Central memory CD8-positive, alpha-beta T cell (primary cell): ENCODE measurements at regions not wholly inside any gene's neighbourhood (a gene's known extent, or its start where the extent isn't known, plus 50 kb on each side); places are given as distances from the start of the nearest gene placed in this dataset.
"Not testable (repeated sequence)": the region's sequence is repeated elsewhere in the genome, so short reads cannot be mapped to it uniquely, and the experiment has no call there.

Experiments
- ATAC-seq: fragments of 150-1000 bp; cut with Tn5 transposase; replicated peaks from 2 replicates; pipeline ENCODE4 v1.10.0; 2022; ENCODE audit warnings: mild to moderate bottlenecking, moderate FRiP score, moderate number of reproducible peaks; ENCODE audit not compliant: poor library complexity, severe bottlenecking; ENCODE audit errors: extremely low read depth
- DNase-seq, 2 donors: peaks; one replicate each; pipeline ENCODE4 v3.0.0; 2021; ENCODE audit warnings: low spot score in 2 of 2
- H3K27ac Mint-ChIP-seq: one replicate; pipeline ENCODE4 v1.8.0; 2022; ENCODE audit warnings: low read depth, mild to moderate bottlenecking, moderate library complexity, mixed read lengths
- H3K27me3 Mint-ChIP-seq: one replicate; pipeline ENCODE4 v1.8.0; 2022; ENCODE audit warnings: mixed read lengths
- H3K36me3 Mint-ChIP-seq: one replicate; pipeline ENCODE4 v1.8.0; 2022; ENCODE audit warnings: mild to moderate bottlenecking, moderate library complexity, mixed read lengths; ENCODE audit not compliant: insufficient read depth
- H3K4me1 Mint-ChIP-seq: one replicate; pipeline ENCODE4 v1.8.0; 2022; ENCODE audit warnings: mixed read lengths
- H3K4me3 Mint-ChIP-seq: one replicate; pipeline ENCODE4 v1.8.0; 2022; ENCODE audit warnings: mild to moderate bottlenecking, moderate library complexity, mixed read lengths
- H3K9me3 Mint-ChIP-seq: one replicate; pipeline ENCODE4 v1.8.0; 2022; ENCODE audit warnings: mixed read lengths

DNA sequence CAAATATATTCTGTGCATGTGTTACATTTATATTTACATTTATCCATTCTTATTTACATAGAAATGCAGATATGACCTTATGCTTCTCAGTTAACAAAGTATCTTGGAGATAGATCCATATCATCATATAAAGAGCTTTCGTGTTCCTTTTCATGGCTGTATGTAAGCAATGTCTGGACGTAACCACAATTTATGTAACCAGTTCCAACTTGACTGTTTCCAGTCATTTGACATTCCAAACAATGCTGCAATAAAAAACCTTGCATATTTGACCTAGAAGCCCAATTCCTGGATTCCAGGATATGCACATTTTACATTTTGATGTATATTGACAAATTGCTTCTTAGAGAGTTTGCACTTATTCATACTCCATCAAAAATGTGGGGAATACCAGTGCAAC lies 113.7 kb upstream of the F13A1 start:
- no peak overlapping the region for H3K4me3 Mint-ChIP-seq

DNA sequence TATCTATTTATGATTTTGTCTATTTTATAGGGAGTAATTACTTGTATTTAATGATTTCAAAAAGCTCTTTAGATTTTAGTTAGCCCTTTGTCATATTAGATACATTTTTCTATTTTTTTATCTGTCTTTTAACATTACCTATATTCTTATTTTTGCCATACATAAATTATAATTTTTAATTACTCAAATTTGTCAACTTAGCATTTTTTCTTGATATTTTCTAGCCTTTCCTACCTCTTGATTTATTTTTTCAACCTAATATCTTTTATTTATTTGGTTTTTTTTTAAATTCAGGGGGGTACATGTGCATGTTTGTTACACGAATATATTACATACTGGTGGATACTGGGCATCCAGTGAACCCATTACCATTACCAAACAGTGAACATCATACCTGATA lies 114.3 kb upstream of the F13A1 start:
- no peak overlapping the region for H3K4me3 Mint-ChIP-seq
- DNase-seq (no peak), ATAC-seq (no peak)
- H3K27ac Mint-ChIP-seq, result no peak overlapping the region
- H3K36me3 Mint-ChIP-seq, result no peaks in the 10 kb centered on the region
- peaks cover 9% of the 10 kb centered on the region for H3K9me3 Mint-ChIP-seq
- peaks cover 33% of the 10 kb centered on the region for H3K27me3 Mint-ChIP-seq
- H3K4me1 Mint-ChIP-seq, result no peaks in the 10 kb centered on the region

More for the DNA sequence above, 113.7 kb upstream of the F13A1 start:
- Mint-ChIP-seq H3K9me3 (peaks cover 11% of the 10 kb centered on the region), H3K27me3 (peaks cover 33% of the 10 kb centered on the region), H3K27ac (no peak overlapping the region), H3K4me1 (no peaks in the 10 kb centered on the region), H3K36me3 (no peaks in the 10 kb centered on the region)
- ATAC-seq (no peak), DNase-seq (no peak)

- Mint-ChIP-seq H3K36me3 (no peaks in the 10 kb centered on the region), H3K4me3 (no peak overlapping the region), H3K27ac (no peak overlapping the region), H3K9me3 (peaks cover 5% of the 10 kb centered on the region), H3K4me1 (no peaks in the 10 kb centered on the region), H3K27me3 (peaks cover 33% of the 10 kb centered on the region)
- ATAC-seq (no peak), DNase-seq (no peak)
Observed at GRCh38 chr6:6436366-6436765, 115.9 kb upstream of the F13A1 start.

DNA sequence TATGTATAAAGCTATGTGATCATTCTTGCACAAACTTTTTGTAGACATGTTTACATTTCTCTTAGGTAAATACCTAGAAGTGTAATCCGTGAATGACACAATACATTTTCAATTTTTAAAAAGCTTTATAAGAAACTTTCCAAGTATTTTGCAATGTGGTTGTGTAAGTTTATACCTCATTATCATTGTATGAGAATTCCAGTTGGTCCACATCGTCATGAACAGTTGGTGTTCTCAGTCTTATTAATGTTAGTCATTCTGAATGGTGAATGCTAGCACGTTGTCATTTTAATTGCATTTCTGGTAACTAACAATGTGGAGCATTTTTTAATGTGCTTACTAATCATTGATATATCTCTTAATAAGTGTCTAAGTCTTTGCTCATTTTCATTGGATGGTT lies 116.5 kb upstream of the F13A1 start:
- Mint-ChIP-seq H3K27me3 (peaks cover 33% of the 10 kb centered on the region), H3K4me3 (no peak overlapping the region), H3K4me1 (no peaks in the 10 kb centered on the region), H3K36me3 (no peaks in the 10 kb centered on the region), H3K27ac (no peak overlapping the region), H3K9me3 (peaks cover 5% of the 10 kb centered on the region)
- ATAC-seq (no peak), DNase-seq (no peak)

DNA sequence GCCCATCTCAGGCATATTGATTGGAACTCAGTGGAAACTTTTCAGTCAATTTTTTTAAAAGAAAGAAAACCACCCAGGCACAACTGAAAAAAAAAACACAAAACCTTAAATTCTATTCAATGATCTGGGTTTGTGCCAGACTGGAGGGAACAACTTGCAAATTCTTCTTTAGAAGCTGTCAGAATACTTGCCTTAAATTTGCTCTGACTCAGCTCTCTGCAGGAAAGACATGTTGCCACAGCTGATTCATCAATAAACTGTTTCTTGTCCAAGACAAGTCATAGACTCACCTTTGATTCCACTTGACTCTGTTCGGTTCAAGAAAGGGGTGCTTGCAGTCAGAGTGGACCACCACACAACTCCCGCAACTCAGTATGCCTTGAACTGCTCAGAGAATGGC lies 117.8 kb upstream of the F13A1 start:
- ATAC-seq (no peak), DNase-seq (no peak)
- peaks cover 33% of the 10 kb centered on the region for H3K27me3 Mint-ChIP-seq
- peaks cover 5% of the 10 kb centered on the region for H3K9me3 Mint-ChIP-seq
- no peaks in the 10 kb centered on the region for H3K4me1 Mint-ChIP-seq
- H3K36me3 Mint-ChIP-seq, result no peaks in the 10 kb centered on the region
- no peak overlapping the region for H3K27ac Mint-ChIP-seq
- no peak overlapping the region for H3K4me3 Mint-ChIP-seq

GRCh38 chr6:6439778-6440177 lies 119.3 kb upstream of the F13A1 start:
- H3K4me3 Mint-ChIP-seq, result no peak overlapping the region
- H3K36me3 Mint-ChIP-seq, result no peaks in the 10 kb centered on the region
- peaks cover 33% of the 10 kb centered on the region for H3K27me3 Mint-ChIP-seq
- DNase-seq (no peak), ATAC-seq (no peak)
- H3K9me3 Mint-ChIP-seq, result peaks cover 5% of the 10 kb centered on the region
- H3K27ac Mint-ChIP-seq, result no peak overlapping the region
- no peaks in the 10 kb centered on the region for H3K4me1 Mint-ChIP-seq

DNA sequence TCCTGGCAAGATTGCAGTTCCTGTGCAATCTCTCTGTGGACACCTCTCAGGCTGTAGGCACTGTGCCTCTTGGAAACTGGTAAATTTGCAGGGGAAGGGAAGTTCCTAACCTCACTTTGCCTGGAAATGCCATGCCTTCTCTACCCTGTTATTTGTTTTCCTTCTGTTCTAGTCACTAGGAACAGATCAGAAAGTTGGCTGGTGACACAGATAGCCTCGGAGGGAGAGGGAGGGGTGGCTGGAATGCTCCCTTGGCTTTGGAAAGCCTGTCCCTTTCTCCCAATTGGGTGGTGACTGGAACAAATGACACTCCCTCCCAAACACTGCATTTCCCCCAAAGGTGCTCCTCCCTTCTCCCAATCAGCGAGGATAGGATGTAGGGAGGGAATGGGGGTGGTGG lies 131.5 kb upstream of the F13A1 start:
- no peak for ATAC-seq
- no peak overlapping the region for H3K27ac Mint-ChIP-seq
- DNase-seq, result no peak
- no peaks in the 10 kb centered on the region for H3K4me1 Mint-ChIP-seq
- H3K9me3 Mint-ChIP-seq, result no peaks in the 10 kb centered on the region
- H3K27me3 Mint-ChIP-seq, result peaks cover 49% of the 10 kb centered on the region
- no peaks in the 10 kb centered on the region for H3K36me3 Mint-ChIP-seq
- no peak overlapping the region for H3K4me3 Mint-ChIP-seq

DNA sequence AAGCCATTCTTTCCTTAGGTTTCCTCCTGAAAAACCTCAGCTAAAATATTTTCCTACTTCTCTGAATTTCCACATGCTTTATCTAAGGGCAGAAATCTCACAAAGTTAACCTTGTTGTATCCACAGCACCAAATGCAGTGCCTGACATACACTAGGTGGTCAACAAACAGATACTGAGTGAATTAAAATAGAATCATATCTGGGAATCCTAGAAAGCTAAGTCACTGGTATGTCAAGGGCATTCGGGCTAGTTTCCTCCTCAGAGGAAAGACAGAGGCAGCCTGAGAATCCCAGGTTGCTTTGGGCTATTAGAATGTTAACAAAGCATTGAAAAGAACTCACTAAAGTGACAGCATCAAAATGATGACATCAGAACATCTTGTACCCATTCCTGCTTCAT lies 132.7 kb upstream of the F13A1 start:
- no peak overlapping the region for H3K27ac Mint-ChIP-seq
- DNase-seq, result no peak
- H3K9me3 Mint-ChIP-seq, result no peaks in the 10 kb centered on the region
- peaks cover 42% of the 10 kb centered on the region for H3K27me3 Mint-ChIP-seq
- ATAC-seq, result no peak
- H3K4me3 Mint-ChIP-seq, result no peak overlapping the region
- no peaks in the 10 kb centered on the region for H3K4me1 Mint-ChIP-seq
- H3K36me3 Mint-ChIP-seq, result no peaks in the 10 kb centered on the region

- DNase-seq, result no peak
- no peaks in the 10 kb centered on the region for H3K4me1 Mint-ChIP-seq
- H3K36me3 Mint-ChIP-seq, result no peaks in the 10 kb centered on the region
- no peak overlapping the region for H3K27ac Mint-ChIP-seq
- no peak for ATAC-seq
- H3K27me3 Mint-ChIP-seq, result peaks cover 48% of the 10 kb centered on the region
- H3K4me3 Mint-ChIP-seq, result no peak overlapping the region
- H3K9me3 Mint-ChIP-seq, result no peaks in the 10 kb centered on the region
Observed at GRCh38 chr6:6455272-6455671, 133.2 kb upstream of the LY86 start.

DNA sequence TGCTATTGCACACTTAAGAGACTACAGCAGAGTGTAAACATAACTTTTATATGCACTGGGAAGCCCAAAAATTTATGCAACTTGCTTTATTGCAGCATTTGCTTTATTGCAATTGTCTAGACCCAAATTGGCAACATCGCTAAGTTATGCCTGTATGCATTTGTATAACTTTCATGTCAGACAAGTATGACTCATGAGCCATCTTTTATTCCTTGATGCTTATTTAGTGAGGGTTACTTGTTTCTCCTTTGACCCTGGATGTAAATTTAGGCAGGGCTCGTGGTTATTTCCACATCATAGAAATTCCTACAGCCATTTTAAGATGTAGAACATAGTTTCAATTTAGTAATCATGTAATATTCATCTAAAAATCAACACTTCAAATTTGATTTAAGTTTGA lies 130.3 kb upstream of the LY86 start:
- Mint-ChIP-seq H3K4me1 (no peaks in the 10 kb centered on the region), H3K27me3 (peaks cover 67% of the 10 kb centered on the region), H3K27ac (no peak overlapping the region), H3K36me3 (no peaks in the 10 kb centered on the region), H3K4me3 (no peak overlapping the region), H3K9me3 (no peaks in the 10 kb centered on the region)
- DNase-seq (no peak), ATAC-seq (no peak)

GRCh38 chr6:6459963-6460362 lies 128.6 kb upstream of the LY86 start:
- H3K4me1 Mint-ChIP-seq, H3K36me3 Mint-ChIP-seq, H3K9me3 Mint-ChIP-seq, ATAC-seq, DNase-seq, H3K4me3 Mint-ChIP-seq, H3K27ac Mint-ChIP-seq: not testable (repeated sequence)
- peaks cover 68% of the 10 kb centered on the region for H3K27me3 Mint-ChIP-seq

DNA sequence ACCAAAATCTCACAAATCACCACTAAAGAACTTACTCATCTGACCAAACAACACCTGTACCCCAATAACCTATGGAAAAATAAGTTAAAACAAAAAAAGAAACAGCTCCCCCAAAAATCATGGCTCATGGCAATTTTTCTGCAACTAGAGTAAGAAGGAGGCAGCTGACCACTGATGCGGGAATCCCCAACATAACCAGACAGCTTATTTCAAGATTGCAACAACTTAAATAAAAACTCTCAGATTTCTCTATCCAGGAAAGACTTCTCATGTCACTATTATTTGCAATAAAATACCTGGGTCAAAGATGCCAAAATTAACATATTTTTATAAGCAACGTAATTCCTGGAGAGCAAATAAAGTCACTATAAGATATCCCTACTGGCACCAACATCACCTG lies 128.1 kb upstream of the LY86 start:
- no peaks in the 10 kb centered on the region for H3K9me3 Mint-ChIP-seq
- peaks cover 68% of the 10 kb centered on the region for H3K27me3 Mint-ChIP-seq
- H3K4me1 Mint-ChIP-seq, result no peaks in the 10 kb centered on the region
- H3K27ac Mint-ChIP-seq, result no peak overlapping the region
- DNase-seq (no peak), ATAC-seq (no peak)
- no peak overlapping the region for H3K4me3 Mint-ChIP-seq
- no peaks in the 10 kb centered on the region for H3K36me3 Mint-ChIP-seq

DNA sequence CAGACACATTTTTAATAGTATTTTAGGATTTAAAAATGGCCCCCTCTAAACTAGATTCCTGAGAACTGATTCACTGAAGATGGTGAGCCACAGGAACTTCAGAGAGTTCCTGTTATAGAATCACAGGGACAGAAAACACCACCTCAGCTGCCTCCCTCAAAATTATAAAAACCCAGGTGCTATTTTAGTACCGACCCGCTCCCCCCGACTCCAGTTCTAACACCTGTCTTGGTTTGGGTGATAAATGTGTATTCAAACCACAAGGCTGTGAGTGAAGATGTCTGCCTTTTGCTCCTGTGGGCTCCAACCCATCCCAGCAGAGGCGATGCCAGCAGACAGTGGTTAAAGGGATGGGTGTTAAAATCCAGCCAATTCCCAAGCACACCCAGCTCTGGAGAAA lies 127.4 kb upstream of the LY86 start:
- DNase-seq, result no peak
- ATAC-seq, result no peak
- Mint-ChIP-seq H3K27me3 (peaks cover 70% of the 10 kb centered on the region), H3K27ac (no peak overlapping the region), H3K9me3 (no peaks in the 10 kb centered on the region), H3K4me1 (no peaks in the 10 kb centered on the region), H3K4me3 (no peak overlapping the region), H3K36me3 (no peaks in the 10 kb centered on the region)
